HCT116 (cell line): ENCODE measurements at regions not wholly inside any gene's neighbourhood (a gene's known extent, or its start where the extent isn't known, plus 50 kb on each side); places are given as distances from the start of the nearest gene placed in this dataset.

Experiments
- ATAC-seq: fragments of 200-7000 bp; cut with Tn5 transposase; 2 replicates; pipeline ENCODE4 v1.9.1; 2020; ENCODE audit warnings: mild to moderate bottlenecking, moderate library complexity
- BruUV-seq: library from RNA; stranded (reverse); fragments of 400-500 nt; replicated peaks from 2 replicates; lab custom pipeline; 2021; lab: Mats Ljungman, UMichigan
- CTCF ChIA-PET: fragments of 300-600 bp; sonication (Branson Sonifier 250); formaldehyde crosslinking; loops from one replicate; lab custom pipeline; 2021; ENCODE audit warnings: antibody characterized with exemption; lab: Charles Lee
- POLR2A ChIA-PET: fragments of 300-600, 350-600 bp; sonication (Branson Sonifier 250); formaldehyde crosslinking; loops from one replicate; lab custom pipeline; 2021; ENCODE audit warnings: antibody characterized with exemption; lab: Charles Lee
- RAD21 ChIA-PET, 2 experiments: fragments of 300-600 bp; sonication (Branson Sonifier 250); formaldehyde crosslinking; loops; one replicate each; lab custom pipeline; 2023; ENCODE audit warnings: low total read pairs in 2 of 2; ENCODE audit not compliant: uncharacterized antibody in 2 of 2, unreplicated experiment in 2 of 2, low non-redundant PET in 1 of 2; lab: Charles Lee
- DNase-seq: peaks from one replicate; pipeline ENCODE4 v3.0.0-alpha.2; 2010; ENCODE audit warnings: low read depth, low spot score
- H2AFZ ChIP-seq: fragments of 200-600 bp; shearing (Covaris generic), sonication (generic); 2 replicates; pipeline ENCODE4 v1.6.1; 2017; ENCODE audit warnings: low read depth, mixed run types, mixed read lengths, antibody characterized with exemption, low read length; ENCODE audit not compliant: poor library complexity, severe bottlenecking
- H3K27ac ChIP-seq: 2 replicates; pipeline ENCODE4 v1.5.1; 2012; ENCODE audit warnings: low read depth, low read length
- H3K27me3 ChIP-seq: fragments of 200-600 bp; sonication (generic); 2 replicates; pipeline ENCODE4 v1.6.1; 2016; ENCODE audit warnings: mixed run types, low read length, mixed read lengths; ENCODE audit not compliant: insufficient read depth
- H3K36me3 ChIP-seq, 2 experiments: fragments of 200-500 bp in 1 of 2; fragments of 200-600 bp in 1 of 2; sonication (Bioruptor generic) in 1 of 2; sonication (generic) in 1 of 2; 2 replicates each; pipeline versions ENCODE4 v1.5.1 to v1.6.1; 2014 to 2016; ENCODE audit warnings: low read length in 2 of 2, inconsistent platforms in 1 of 2, mixed read lengths in 1 of 2, mixed run types in 1 of 2; ENCODE audit not compliant: insufficient read depth in 2 of 2, control insufficient read depth in 1 of 2
- H3K4me1 ChIP-seq, 2 experiments: fragments of 200-600 bp in 1 of 2; sonication (generic) in 1 of 2; 2 replicates each; pipeline versions ENCODE4 v1.5.1 to v1.6.1; 2012 to 2017; ENCODE audit warnings: low read length in 2 of 2, inconsistent platforms in 1 of 2, mild to moderate bottlenecking in 1 of 2, mixed read lengths in 1 of 2, mixed run types in 1 of 2, moderate library complexity in 1 of 2; ENCODE audit not compliant: insufficient read depth in 2 of 2, control insufficient read depth in 1 of 2
- H3K4me2 ChIP-seq: fragments of 200-600 bp; sonication (generic); 2 replicates; pipeline ENCODE4 v1.6.1; 2017; ENCODE audit warnings: mixed run types, low read length, mixed read lengths
- H3K4me3 ChIP-seq, 2 experiments: fragments of 200-600 bp in 1 of 2; sonication (generic) in 1 of 2; replicated peaks in 1 of 2; 2 replicates each; pipeline ENCODE4 v1.5.1; 2011 to 2016; ENCODE audit warnings: low read length in 2 of 2, control low read depth in 1 of 2, low read depth in 1 of 2, mild to moderate bottlenecking in 1 of 2, mixed read lengths in 1 of 2, mixed run types in 1 of 2
- H3K79me2 ChIP-seq: fragments of 200-600 bp; sonication (generic); 2 replicates; pipeline ENCODE4 v1.6.1; 2017; ENCODE audit warnings: mild to moderate bottlenecking, mixed run types, low read length, moderate library complexity, mixed read lengths; ENCODE audit not compliant: insufficient read depth
- H3K9ac ChIP-seq: fragments of 200-600 bp; sonication (generic); 2 replicates; pipeline ENCODE4 v1.6.1; 2016; ENCODE audit warnings: low read length, mixed read lengths
- H3K9me2 ChIP-seq: fragments of 200-600 bp; sonication (generic), shearing (Covaris generic); 2 replicates; pipeline ENCODE4 v1.6.1; 2017; ENCODE audit warnings: mixed run types, mild to moderate bottlenecking, moderate library complexity; ENCODE audit not compliant: insufficient read depth
- H3K9me3 ChIP-seq, 2 experiments: fragments of 200-500 bp in 1 of 2; fragments of 200-600 bp in 1 of 2; sonication (Bioruptor generic) in 1 of 2; sonication (generic) in 1 of 2; 2 replicates each; pipeline ENCODE4 v1.6.1; 2014 to 2017; ENCODE audit warnings: low read length in 2 of 2, mixed read lengths in 2 of 2, inconsistent platforms in 1 of 2, low read depth in 1 of 2, mild to moderate bottlenecking in 1 of 2, mixed run types in 1 of 2, moderate library complexity in 1 of 2; ENCODE audit not compliant: control insufficient read depth in 1 of 2, insufficient read depth in 1 of 2
- H4K20me1 ChIP-seq: fragments of 200-600 bp; sonication (generic), shearing (Covaris generic); 2 replicates; pipeline ENCODE4 v1.6.1; 2017; ENCODE audit warnings: mixed run types, mild to moderate bottlenecking, moderate library complexity; ENCODE audit not compliant: insufficient read depth
- ATF3 ChIP-seq: IDR thresholded peaks from 2 replicates; pipeline ENCODE4 v1.6.1; 2012
- CTCF ChIP-seq, 3 experiments: fragments of 200-600 bp in 1 of 3; sonication (generic) in 1 of 3; IDR thresholded peaks in 2 of 3; conservative IDR thresholded peaks in 1 of 3; 2 replicates each; pipeline ENCODE4 v1.5.1; 2012 to 2017; ENCODE audit warnings: low read depth in 2 of 3, low read length in 2 of 3, antibody characterized with exemption in 1 of 3, borderline replicate concordance in 1 of 3, control low read depth in 1 of 3, mild to moderate bottlenecking in 1 of 3, mixed read lengths in 1 of 3, mixed run types in 1 of 3, moderate library complexity in 1 of 3; ENCODE audit not compliant: insufficient read depth in 1 of 3
- EZH2 ChIP-seq: fragments of 200-600 bp; sonication (generic); IDR thresholded peaks from 2 replicates; pipeline ENCODE4 v1.6.1; 2017; ENCODE audit warnings: antibody characterized with exemption, mixed run types
- FOSL1 ChIP-seq: IDR thresholded peaks from 2 replicates; pipeline ENCODE4 v1.6.1; 2012; ENCODE audit warnings: low read depth
- JUND ChIP-seq: IDR thresholded peaks from 2 replicates; pipeline ENCODE4 v1.6.1; 2012
- POLR2AphosphoS5 ChIP-seq: IDR thresholded peaks from 2 replicates; pipeline ENCODE4 v1.6.1; 2011; ENCODE audit warnings: mild to moderate bottlenecking, low read depth, low read length, moderate library complexity
- RAD21 ChIP-seq: IDR thresholded peaks from 2 replicates; pipeline ENCODE4 v1.6.1; 2012; ENCODE audit warnings: low read depth, mild to moderate bottlenecking
- REST ChIP-seq: IDR thresholded peaks from 2 replicates; pipeline ENCODE4 v1.6.1; 2012; ENCODE audit warnings: low read depth
- SIN3A ChIP-seq: IDR thresholded peaks from 2 replicates; pipeline ENCODE4 v1.6.1; 2012; ENCODE audit warnings: low read depth
- SP1 ChIP-seq: IDR thresholded peaks from 2 replicates; pipeline ENCODE4 v1.6.1; 2012; ENCODE audit warnings: low read depth
- TCF7L2 ChIP-seq: IDR thresholded peaks from 2 replicates; pipeline ENCODE4 v1.7.0; 2011; ENCODE audit warnings: borderline replicate concordance, inconsistent platforms; ENCODE audit not compliant: insufficient read depth, insufficient read length; ENCODE audit errors: extremely low read depth
- intact Hi-C: fragments of 100-400 bp; cut with micrococcal nuclease; formaldehyde crosslinking; loops from 2 replicates; pipeline ENCODE4 v1.10.0; 2022

GRCh38 chr1:232188318-232188717, 441.6 kb downstream of the SIPA1L2 start:
- Histone ChIP-seq H3K36me3 (no peaks in the 10 kb centered on the region), H3K9ac (no peak overlapping the region), H3K9me2 (no peaks in the 10 kb centered on the region), H3K27me3 (no peaks in the 10 kb centered on the region), H2AFZ (no peak overlapping the region), H4K20me1 (no peaks in the 10 kb centered on the region), H3K9me3 (no peaks in the 10 kb centered on the region), H3K4me2 (no peak overlapping the region), H3K4me1 (no peaks in the 10 kb centered on the region), H3K79me2 (no peaks in the 10 kb centered on the region), H3K4me3 (no peak overlapping the region), H3K27ac (no peak overlapping the region)
- no peak for TF ChIP-seq ATF3
- no peak for TF ChIP-seq FOSL1
- no peak for TF ChIP-seq CTCF (IDR thresholded peaks at IDR 0.05 in 2 of 3, conservative IDR thresholded peaks at IDR 0.05 in 1 of 3; ENCODE audit: borderline replicate concordance in 1 of 3, insufficient read depth in 1 of 3, low read depth in 2 of 3, low read length in 2 of 3)
- TF ChIP-seq TCF7L2 = no peak
- TF ChIP-seq POLR2AphosphoS5 = no peak
- TF ChIP-seq RAD21 = no peak
- no peak for TF ChIP-seq SP1
- no peak for TF ChIP-seq REST
- TF ChIP-seq SIN3A = no peak
- no peak for TF ChIP-seq EZH2
- no peak for TF ChIP-seq JUND
- intact Hi-C loops = no loop called here
- RAD21 ChIA-PET = no interaction called here
- POLR2A ChIA-PET = no interaction called here
- no peak for ATAC-seq
- DNase-seq = no peak
- CTCF ChIA-PET = no interaction called here
- no TSS peak for BruUV-seq
